Activated CD4-positive, alpha-beta T cell treated with anti-CD3 and anti-CD28 coated beads, Interleukin-2, amount 10 ng/mL, durations not matched to agents 7 days and 5 days (primary cell): ENCODE measurements at regions not wholly inside any gene's neighbourhood (a gene's known extent, or its start where the extent isn't known, plus 50 kb on each side); places are given as distances from the start of the nearest gene placed in this dataset.
"Not testable (repeated sequence)": the region's sequence is repeated elsewhere in the genome, so short reads cannot be mapped to it uniquely, and the experiment has no call there.

Experiments used
- CTCF ChIA-PET: fragments of 350-600 bp; sonication (Branson Sonifier 250); formaldehyde crosslinking; loops from one replicate; lab custom pipeline; 2021; ENCODE audit warnings: antibody characterized with exemption; lab: Charles Lee
- POLR2A ChIA-PET: fragments of 350-600 bp; sonication (Branson Sonifier 250); formaldehyde crosslinking; loops from one replicate; lab custom pipeline; 2021; ENCODE audit warnings: antibody characterized with exemption; lab: Charles Lee
- DNase-seq: peaks from one replicate; pipeline ENCODE4 v3.0.0-alpha.2; 2020
- H3K27ac Mint-ChIP-seq: one replicate; pipeline ENCODE4 v1.8.0; 2021; ENCODE audit warnings: mild to moderate bottlenecking, moderate library complexity, mixed read lengths
- H3K27me3 Mint-ChIP-seq: one replicate; pipeline ENCODE4 v1.8.0; 2021; ENCODE audit warnings: mixed read lengths
- H3K36me3 Mint-ChIP-seq: one replicate; pipeline ENCODE4 v1.8.0; 2021; ENCODE audit warnings: low read depth, mixed read lengths
- H3K4me1 Mint-ChIP-seq: one replicate; pipeline ENCODE4 v1.8.0; 2021; ENCODE audit warnings: mixed read lengths
- H3K4me3 Mint-ChIP-seq: one replicate; pipeline ENCODE4 v1.8.0; 2021; ENCODE audit warnings: mild to moderate bottlenecking, moderate library complexity, mixed read lengths
- H3K9me3 Mint-ChIP-seq: one replicate; pipeline ENCODE4 v1.8.0; 2021; ENCODE audit warnings: mixed read lengths

DNA sequence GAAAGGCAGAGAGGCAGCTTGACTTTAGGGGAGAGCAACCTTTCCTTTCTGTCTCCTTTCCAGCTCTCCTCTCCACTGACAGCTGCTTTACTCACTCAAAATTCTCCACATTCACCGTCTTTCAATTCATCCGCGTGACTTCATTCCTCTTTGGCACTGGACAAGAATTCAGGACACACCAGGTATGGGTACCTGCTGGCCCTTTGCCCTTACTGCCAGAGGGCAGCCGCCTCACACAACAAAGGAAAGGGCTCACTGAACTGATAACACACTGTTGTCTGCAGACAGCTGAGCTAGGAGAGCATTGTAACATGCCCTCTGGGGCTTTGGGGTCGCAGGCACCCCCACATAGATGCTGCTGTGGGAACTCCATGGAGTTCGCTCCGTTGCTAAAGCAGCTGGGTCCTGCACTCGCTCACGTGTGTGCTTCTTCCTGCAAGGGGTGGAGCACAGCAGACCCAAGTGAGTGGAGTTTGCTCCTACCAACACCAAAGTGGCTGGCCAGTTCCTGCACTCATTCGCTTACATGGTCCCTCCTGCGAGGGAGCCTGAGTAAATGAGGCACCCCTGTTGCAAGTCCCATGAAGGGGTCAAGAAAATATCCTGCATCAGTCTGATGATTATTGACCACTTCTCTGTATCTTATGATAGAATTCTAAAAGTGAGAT is 79.0 kb upstream of the SGO1 start:
- no peak for DNase-seq
- Mint-ChIP-seq H3K9me3 (peaks cover 16% of the 10 kb centered on the region), H3K27me3 (no peaks in the 10 kb centered on the region), H3K4me1 (no peaks in the 10 kb centered on the region), H3K36me3 (no peaks in the 10 kb centered on the region), H3K4me3 (no peak overlapping the region), H3K27ac (no peak overlapping the region)
- CTCF ChIA-PET = no interaction called here
- POLR2A ChIA-PET = no interaction called here

DNA sequence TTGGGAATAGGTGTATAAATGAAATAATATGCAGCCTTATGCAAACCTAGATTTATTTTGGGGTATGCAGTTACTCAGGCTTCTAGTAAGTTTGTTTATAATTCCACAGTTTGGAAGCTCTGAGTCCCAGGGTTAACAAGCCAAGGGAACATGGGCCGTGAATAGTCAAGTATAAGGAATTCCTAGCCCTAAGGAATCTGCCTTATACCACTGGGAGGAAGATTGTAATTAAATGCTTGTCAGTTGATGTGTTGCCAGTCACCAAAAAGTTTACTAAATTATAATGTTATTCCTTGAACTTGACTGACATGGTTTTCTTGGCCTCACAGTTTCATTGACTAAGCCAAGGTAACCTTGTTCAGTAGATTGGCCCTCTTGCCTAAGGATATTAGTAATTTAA is 72.4 kb upstream of the SGO1 start:
- H3K4me1 Mint-ChIP-seq = no peaks in the 10 kb centered on the region
- no peak overlapping the region for H3K27ac Mint-ChIP-seq
- H3K9me3 Mint-ChIP-seq = no peaks in the 10 kb centered on the region
- no peaks in the 10 kb centered on the region for H3K36me3 Mint-ChIP-seq
- no peak overlapping the region for H3K4me3 Mint-ChIP-seq
- H3K27me3 Mint-ChIP-seq = no peaks in the 10 kb centered on the region
- no peak for DNase-seq
- ChIA-PET CTCF (no interaction called here), POLR2A (no interaction called here)

DNA sequence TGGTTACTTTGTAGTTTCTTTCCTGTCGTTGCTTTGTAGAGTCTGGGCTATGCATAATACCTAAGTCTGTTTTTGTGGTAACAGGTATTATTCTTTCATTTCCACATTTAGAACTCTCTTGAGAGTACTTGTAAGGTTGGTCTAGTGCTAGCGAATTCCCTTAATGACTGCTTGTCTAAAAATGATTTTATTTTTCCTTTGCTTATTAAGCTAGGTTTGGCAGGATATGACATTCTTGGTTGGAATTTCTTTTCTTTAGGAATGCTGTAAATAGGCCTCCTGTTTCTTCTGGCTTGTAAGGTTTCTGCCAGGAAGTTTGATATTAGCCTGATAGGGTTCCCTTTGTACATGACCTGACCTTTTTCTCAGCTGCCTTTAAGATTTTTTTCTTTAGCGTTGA is 70.1 kb upstream of the SGO1 start:
- DNase-seq = no peak
- Mint-ChIP-seq H3K27me3 (no peaks in the 10 kb centered on the region), H3K4me1 (no peaks in the 10 kb centered on the region), H3K27ac (no peak overlapping the region), H3K9me3 (no peaks in the 10 kb centered on the region), H3K36me3 (no peaks in the 10 kb centered on the region), H3K4me3 (no peak overlapping the region)
- CTCF ChIA-PET = no interaction called here
- POLR2A ChIA-PET = no interaction called here

DNA sequence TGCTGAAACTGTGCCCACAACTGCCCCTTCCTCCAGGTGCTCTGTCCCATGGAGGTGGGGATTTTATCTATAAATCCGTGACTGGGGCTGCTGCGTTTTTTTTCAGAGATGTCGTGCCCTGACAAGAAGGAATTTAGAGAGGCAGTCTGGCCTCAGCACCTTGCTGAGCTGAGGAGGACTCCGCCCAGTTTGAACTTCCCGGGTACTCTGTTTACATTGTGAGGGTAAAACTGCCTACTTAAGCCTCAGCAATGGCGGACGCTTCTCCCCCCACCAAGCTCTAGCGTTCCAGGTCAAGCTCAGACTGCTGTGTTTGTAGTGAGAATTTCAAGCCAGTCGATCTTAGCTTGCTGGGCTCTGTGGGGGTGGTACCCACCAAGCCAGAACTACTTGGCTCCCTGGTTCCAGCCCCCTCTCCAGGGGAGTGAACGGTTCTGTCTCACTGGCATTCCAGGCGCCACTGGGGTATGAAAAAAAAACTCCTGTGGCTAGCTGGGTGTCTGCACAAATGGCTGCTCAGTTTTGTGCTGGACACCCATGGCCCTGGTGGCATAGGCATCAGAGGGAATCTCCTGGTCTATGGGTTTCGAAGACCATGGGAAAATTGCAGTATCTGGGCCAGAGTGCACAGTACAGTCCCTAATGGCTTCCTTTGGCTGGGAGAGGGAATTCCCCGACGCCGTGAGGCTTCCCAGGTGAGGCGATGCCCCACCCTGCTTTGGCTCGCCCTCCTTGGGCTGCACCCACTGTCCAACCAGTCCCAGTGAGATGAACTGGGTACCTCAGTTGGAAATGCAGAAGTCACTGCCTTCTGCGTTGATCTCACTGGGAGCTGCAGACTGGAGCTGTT is 68.5 kb upstream of the SGO1 start:
- Mint-ChIP-seq H3K27me3 (no peaks in the 10 kb centered on the region), H3K9me3 (no peaks in the 10 kb centered on the region), H3K27ac (no peak overlapping the region), H3K4me1 (no peaks in the 10 kb centered on the region), H3K4me3 (no peak overlapping the region), H3K36me3 (no peaks in the 10 kb centered on the region)
- ChIA-PET CTCF (no interaction called here), POLR2A (no interaction called here)
- no peak for DNase-seq

DNA sequence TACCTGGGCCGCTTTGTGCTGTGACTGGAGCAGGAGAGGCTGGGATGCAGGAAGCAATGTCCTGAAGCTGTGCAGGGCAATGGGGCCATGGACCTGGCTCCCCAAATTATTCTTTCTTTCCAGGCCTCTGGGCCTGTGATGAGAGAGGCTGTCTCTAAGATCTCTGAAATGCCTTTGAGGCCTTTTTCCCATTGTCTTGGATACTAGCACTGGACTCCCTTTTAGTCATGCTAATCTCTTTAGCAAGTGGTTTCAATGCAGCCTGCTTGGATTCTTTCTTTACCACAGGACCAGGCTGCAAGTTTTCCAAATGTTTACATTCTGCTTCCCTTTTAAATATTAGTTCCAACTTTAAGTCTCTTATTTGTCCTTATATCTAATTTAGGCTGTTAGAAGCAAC is 64.8 kb upstream of the SGO1 start:
- DNase-seq = no peak
- no peaks in the 10 kb centered on the region for H3K27me3 Mint-ChIP-seq
- ChIA-PET POLR2A (no interaction called here), CTCF (no interaction called here)
- peaks cover 3% of the 10 kb centered on the region for H3K9me3 Mint-ChIP-seq
- no peaks in the 10 kb centered on the region for H3K4me1 Mint-ChIP-seq
- H3K36me3 Mint-ChIP-seq = no peaks in the 10 kb centered on the region
- H3K4me3 Mint-ChIP-seq = no peak overlapping the region
- H3K27ac Mint-ChIP-seq = no peak overlapping the region

DNA sequence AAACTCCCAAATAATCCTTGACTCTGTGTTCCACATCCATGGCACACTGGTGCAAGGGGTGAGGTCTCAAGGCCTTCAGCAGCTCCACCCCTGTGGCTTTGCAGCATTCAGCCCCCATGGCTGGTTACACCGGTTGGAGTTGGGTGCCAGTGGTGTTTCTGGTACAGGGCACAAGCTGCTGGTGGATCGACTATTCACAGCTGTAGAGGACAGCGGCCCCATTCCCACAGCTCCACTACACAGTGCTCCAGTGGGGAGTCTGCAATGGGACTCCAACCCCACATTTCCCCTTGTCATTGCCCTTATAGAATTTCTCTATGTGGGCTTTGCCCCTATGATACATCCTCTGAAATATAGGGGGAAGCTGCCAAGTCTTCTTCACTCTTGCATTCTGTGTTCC is 64.3 kb upstream of the SGO1 start:
- H3K9me3 Mint-ChIP-seq = peaks cover 3% of the 10 kb centered on the region
- CTCF ChIA-PET = no interaction called here
- no peaks in the 10 kb centered on the region for H3K36me3 Mint-ChIP-seq
- POLR2A ChIA-PET = no interaction called here
- H3K4me3 Mint-ChIP-seq = no peak overlapping the region
- H3K4me1 Mint-ChIP-seq = no peaks in the 10 kb centered on the region
- no peak for DNase-seq
- no peaks in the 10 kb centered on the region for H3K27me3 Mint-ChIP-seq
- no peak overlapping the region for H3K27ac Mint-ChIP-seq

DNA sequence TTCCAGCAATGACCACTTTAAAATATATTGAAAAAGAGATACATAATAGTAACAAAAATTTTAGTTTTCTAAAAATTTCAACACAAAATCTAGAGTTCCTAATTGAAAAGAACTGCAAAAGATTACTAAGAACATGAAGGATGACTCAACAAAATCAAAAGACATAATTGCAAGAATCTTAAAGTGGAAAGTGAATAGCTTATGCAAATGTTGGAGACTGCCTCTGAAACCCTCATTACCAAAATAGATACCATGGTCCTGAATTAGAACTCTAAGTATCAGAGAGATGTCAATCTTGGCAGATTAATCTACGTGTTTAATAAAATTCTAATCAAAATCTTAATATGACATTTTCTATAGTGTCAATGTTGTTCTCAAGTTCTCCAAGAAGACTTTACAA is 60.7 kb upstream of the SGO1 start:
- H3K4me3 Mint-ChIP-seq = no peak overlapping the region
- H3K27ac Mint-ChIP-seq = no peak overlapping the region
- CTCF ChIA-PET = no interaction called here
- POLR2A ChIA-PET = no interaction called here
- no peaks in the 10 kb centered on the region for H3K4me1 Mint-ChIP-seq
- no peaks in the 10 kb centered on the region for H3K36me3 Mint-ChIP-seq
- peaks cover 2% of the 10 kb centered on the region for H3K27me3 Mint-ChIP-seq
- peaks cover 3% of the 10 kb centered on the region for H3K9me3 Mint-ChIP-seq
- no peak for DNase-seq

DNA sequence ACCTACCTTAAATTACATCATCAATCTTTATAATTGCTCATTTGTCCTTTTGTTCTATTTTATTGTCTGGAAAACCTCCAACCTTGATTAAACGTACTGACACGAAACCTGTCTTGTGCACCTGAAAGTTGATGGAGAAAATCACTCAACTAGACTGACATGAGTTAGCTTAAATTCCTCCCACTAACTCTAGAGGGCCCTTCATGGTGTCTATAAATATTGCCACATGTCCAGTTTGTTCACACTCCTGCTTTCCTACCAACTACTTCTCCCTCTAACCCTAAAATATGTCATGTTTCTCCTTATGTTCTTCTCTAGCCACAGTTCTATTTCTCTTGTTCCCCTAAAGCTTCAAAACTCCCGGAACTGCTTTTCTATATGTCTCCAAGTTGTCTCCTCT is 59.8 kb upstream of the SGO1 start:
- Mint-ChIP-seq H3K27me3 (peaks cover 2% of the 10 kb centered on the region), H3K36me3 (no peaks in the 10 kb centered on the region), H3K4me3 (no peak overlapping the region), H3K4me1 (no peaks in the 10 kb centered on the region), H3K9me3 (peaks cover 3% of the 10 kb centered on the region), H3K27ac (no peak overlapping the region)
- no peak for DNase-seq
- POLR2A ChIA-PET = no interaction called here
- CTCF ChIA-PET = no interaction called here

DNA sequence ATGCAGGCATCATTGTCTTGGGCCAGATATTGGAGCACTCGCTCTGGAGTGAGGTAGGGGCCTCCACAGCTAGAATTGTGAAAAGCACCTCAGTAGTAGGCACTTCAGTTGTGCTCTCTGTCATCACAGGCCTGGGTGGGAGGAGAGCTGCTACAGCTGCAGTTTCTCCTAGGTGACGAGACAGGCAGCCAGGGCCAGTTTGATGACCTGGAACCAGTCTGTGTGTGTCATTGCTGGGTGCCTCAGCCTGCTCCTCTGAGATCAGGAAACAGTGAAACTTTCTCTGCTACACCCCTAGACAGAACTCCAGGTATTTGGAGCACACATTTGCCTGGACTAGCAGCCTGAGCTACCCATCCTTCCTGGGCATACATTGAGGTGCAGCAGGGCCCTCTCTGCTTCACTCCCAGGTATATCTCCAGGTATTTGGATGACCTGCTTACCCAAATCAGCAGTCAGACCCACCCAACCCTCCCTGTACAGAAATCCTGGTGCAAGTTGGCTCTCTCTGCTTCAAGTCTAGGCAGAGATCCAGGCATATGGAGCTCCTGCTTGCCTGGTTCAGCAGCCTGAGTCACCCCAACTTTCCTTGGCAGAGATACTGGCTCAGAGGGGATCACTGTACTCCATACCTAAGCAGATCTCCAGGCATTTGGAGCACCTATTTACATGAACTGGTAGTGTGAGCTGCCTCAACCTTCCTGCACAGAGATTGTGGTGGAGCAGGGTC is 54.3 kb upstream of the SGO1 start:
- POLR2A ChIA-PET = no interaction called here
- Mint-ChIP-seq H3K4me3 (no peak overlapping the region), H3K27me3 (peaks cover 2% of the 10 kb centered on the region), H3K27ac (no peak overlapping the region), H3K36me3 (no peaks in the 10 kb centered on the region), H3K9me3 (no peaks in the 10 kb centered on the region), H3K4me1 (no peaks in the 10 kb centered on the region)
- no peak for DNase-seq
- CTCF ChIA-PET = interaction anchor here (0.6 kb wide), 1 partner anchor 225 kb away, joined by 4 read pairs; no protein-coding TSS in a partner anchor

DNA sequence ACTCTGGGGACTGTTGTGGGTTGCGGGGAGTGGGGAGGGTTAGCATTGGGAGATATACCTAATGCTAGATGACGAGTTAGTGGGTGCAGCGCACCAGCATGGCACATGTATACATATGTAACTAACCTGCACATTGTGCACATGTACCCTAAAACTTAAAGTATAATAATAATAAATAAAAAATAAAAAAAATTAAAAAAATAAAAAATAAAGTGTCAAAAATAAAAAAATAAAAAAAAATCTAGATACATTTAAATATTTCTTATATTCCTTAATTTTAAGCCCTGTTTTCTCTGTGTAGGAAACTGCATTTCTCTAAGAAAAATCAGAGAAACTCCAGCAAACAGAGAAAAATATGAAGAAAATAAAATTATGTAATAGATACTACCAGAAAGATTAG is 52.2 kb upstream of the SGO1 start:
- H3K4me3 Mint-ChIP-seq, H3K27me3 Mint-ChIP-seq, H3K36me3 Mint-ChIP-seq, CTCF ChIA-PET, H3K27ac Mint-ChIP-seq, H3K4me1 Mint-ChIP-seq, DNase-seq, POLR2A ChIA-PET, H3K9me3 Mint-ChIP-seq: not testable (repeated sequence)

DNA sequence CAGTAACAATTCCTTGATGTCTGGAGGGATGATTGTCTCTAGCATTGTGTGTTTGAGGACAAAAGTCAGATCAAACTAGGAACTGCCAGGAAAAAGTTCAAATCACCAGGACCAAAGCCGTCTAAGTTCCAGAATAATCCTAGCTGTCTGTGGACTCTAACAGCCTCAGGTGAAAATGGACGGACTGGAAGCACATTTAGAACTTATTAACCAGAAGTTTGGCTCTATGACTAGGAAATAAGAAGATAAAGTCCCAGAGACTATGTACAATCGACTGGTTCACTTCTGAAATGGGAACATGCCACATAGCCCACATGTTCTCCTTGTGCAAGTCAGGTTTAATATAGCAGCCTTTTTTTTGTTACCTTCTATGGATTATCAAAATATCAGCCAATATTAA is 50.6 kb upstream of the SGO1 start:
- no peaks in the 10 kb centered on the region for H3K9me3 Mint-ChIP-seq
- no peaks in the 10 kb centered on the region for H3K27me3 Mint-ChIP-seq
- no peak overlapping the region for H3K4me3 Mint-ChIP-seq
- no peak overlapping the region for H3K27ac Mint-ChIP-seq
- ChIA-PET CTCF (no interaction called here), POLR2A (no interaction called here)
- H3K4me1 Mint-ChIP-seq = no peaks in the 10 kb centered on the region
- no peak for DNase-seq
- H3K36me3 Mint-ChIP-seq = no peaks in the 10 kb centered on the region
